T-cell (primary cell): ENCODE measurements at regions not wholly inside any gene's neighbourhood (a gene's known extent, or its start where the extent isn't known, plus 50 kb on each side); places are given as distances from the start of the nearest gene placed in this dataset.

Experiments
- ATAC-seq, 4 experiments: fragments of 200-7000 bp in 3 of 4; fragments of 150-1000 bp in 1 of 4; cut with Tn5 transposase; replicated peaks in 1 of 4; 1 replicate in 3 of 4; 2 replicates in 1 of 4; pipeline ENCODE4 v1.10.0; 2021; ENCODE audit warnings: moderate library complexity in 3 of 4, mild to moderate bottlenecking in 2 of 4, moderate number of reproducible peaks in 1 of 4
- CTCF ChIA-PET, 2 donors: fragments of 300-600 bp; sonication (Branson Sonifier 250); formaldehyde crosslinking; loops; one replicate each; lab custom pipeline; 2022; ENCODE audit warnings: antibody characterized with exemption in 2 of 2; lab: Charles Lee
- POLR2A ChIA-PET, 2 donors: fragments of 300-600 bp; sonication (Branson Sonifier 250); formaldehyde crosslinking; loops; one replicate each; lab custom pipeline; 2022; ENCODE audit warnings: antibody characterized with exemption in 2 of 2; lab: Charles Lee
- DNase-seq, 35 experiments: peaks; one replicate each; pipeline versions ENCODE4 v3.0.0 to v3.0.0-alpha.2; 2013 to 2023
- H3K27ac ChIP-seq: one replicate; pipeline ENCODE4 v1.5.1; 2013; ENCODE audit warnings: low read length
- H3K27me3 ChIP-seq, 2 experiments: replicated peaks in 1 of 2; 1 replicate in 1 of 2; 2 replicates in 1 of 2; pipeline versions ENCODE4 v1.6.1 to v1.7.0; 2013; ENCODE audit warnings: low read length in 1 of 2, mixed read lengths in 1 of 2; ENCODE audit not compliant: control insufficient read depth in 2 of 2, insufficient read depth in 2 of 2; ENCODE audit errors: extremely low read depth in 1 of 2
- H3K36me3 ChIP-seq, 2 donors: 1 replicate in 1 of 2; 2 replicates in 1 of 2; pipeline versions ENCODE4 v1.6.1 to v1.7.0; 2013; ENCODE audit warnings: low read length in 1 of 2; ENCODE audit not compliant: control insufficient read depth in 2 of 2, insufficient read depth in 1 of 2; ENCODE audit errors: extremely low read depth in 1 of 2
- H3K4me1 ChIP-seq, 2 experiments: 1 replicate in 1 of 2; 2 replicates in 1 of 2; pipeline versions ENCODE4 v1.6.1 to v1.7.0; 2013; ENCODE audit warnings: low read length in 2 of 2, mixed read lengths in 1 of 2; ENCODE audit not compliant: insufficient read depth in 2 of 2, control insufficient read depth in 1 of 2; ENCODE audit errors: extremely low read depth in 1 of 2
- H3K4me3 ChIP-seq, 2 donors: 1 replicate in 1 of 2; 2 replicates in 1 of 2; pipeline versions ENCODE4 v1.5.1 to v1.7.0; 2013; ENCODE audit warnings: mild to moderate bottlenecking in 2 of 2, low read length in 1 of 2, moderate library complexity in 1 of 2; ENCODE audit not compliant: control insufficient read depth in 1 of 2; ENCODE audit errors: extremely low read depth in 1 of 2
- H3K9me3 ChIP-seq: 2 replicates; pipeline ENCODE4 v1.7.0; 2013
- H3K27ac Mint-ChIP-seq, 2 donors: one replicate each; pipeline ENCODE4 v1.8.0; 2020 to 2021; ENCODE audit warnings: mild to moderate bottlenecking in 2 of 2, mixed read lengths in 2 of 2
- H3K27me3 Mint-ChIP-seq, 2 donors: one replicate each; pipeline ENCODE4 v1.8.0; 2021 to 2022; ENCODE audit warnings: mixed read lengths in 2 of 2
- H3K36me3 Mint-ChIP-seq: one replicate; pipeline ENCODE4 v1.8.0; 2021; ENCODE audit warnings: mixed read lengths
- H3K4me1 Mint-ChIP-seq, 3 donors: one replicate each; pipeline ENCODE4 v1.8.0; 2020 to 2022; ENCODE audit warnings: mixed read lengths in 3 of 3, mild to moderate bottlenecking in 1 of 3
- H3K4me3 Mint-ChIP-seq, 3 donors: one replicate each; pipeline ENCODE4 v1.8.0; 2020 to 2022; ENCODE audit warnings: mild to moderate bottlenecking in 3 of 3, mixed read lengths in 3 of 3, moderate library complexity in 3 of 3
- H3K9me3 Mint-ChIP-seq, 3 donors: one replicate each; pipeline ENCODE4 v1.8.0; 2020 to 2022; ENCODE audit warnings: mixed read lengths in 3 of 3
- WGBS: methylation state at CpG from one replicate; pipeline ENCODE4 v1.1.5; 2013; ENCODE audit warnings: missing lambda C conversion rate; ENCODE audit not compliant: insufficient coverage; 5-methylcytosine and 5-hydroxymethylcytosine counted together

DNA sequence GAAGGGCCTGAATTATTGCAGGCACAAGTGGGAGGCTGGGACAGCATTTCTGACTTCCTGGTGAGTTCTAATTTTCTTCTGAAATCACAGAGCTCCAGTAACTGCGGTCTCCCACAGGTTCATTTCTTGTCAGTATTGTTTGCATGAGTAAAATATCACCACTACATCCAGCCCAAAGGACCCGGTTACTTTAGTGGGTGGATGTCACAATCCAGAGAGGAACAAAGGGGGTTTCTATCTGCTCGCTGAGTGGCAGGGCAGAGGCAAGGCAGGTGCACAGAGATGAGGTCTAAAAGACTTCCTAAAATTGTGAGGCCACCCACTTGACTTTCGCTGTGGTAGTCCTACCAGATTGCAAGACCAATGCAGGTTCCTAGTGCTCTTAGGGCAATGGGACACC is 800.4 kb upstream of the ID2 start:
- H3K9me3 ChIP-seq, result no peaks in the 10 kb centered on the region

GRCh38 chr2:7882296-7882695 is 799.6 kb upstream of the ID2 start:
- ATAC-seq (no peak), DNase-seq (no peak)
- Histone ChIP-seq H3K4me3 (no peak overlapping the region), H3K36me3 (no peaks in the 10 kb centered on the region), H3K27ac (no peak overlapping the region), H3K4me1 (no peaks in the 10 kb centered on the region), H3K9me3 (no peaks in the 10 kb centered on the region), H3K27me3 (no peaks in the 10 kb centered on the region)
- POLR2A ChIA-PET, result no interaction called here
- CTCF ChIA-PET, result no interaction called here
- Mint-ChIP-seq H3K27ac (no peak overlapping the region), H3K27me3 (no peaks in the 10 kb centered on the region), H3K4me1 (no peaks in the 10 kb centered on the region), H3K9me3 (no peaks in the 10 kb centered on the region), H3K4me3 (no peak overlapping the region), H3K36me3 (no peaks in the 10 kb centered on the region)

More for the DNA sequence above, 800.4 kb upstream of the ID2 start:
- Mint-ChIP-seq H3K4me1 (no peaks in the 10 kb centered on the region), H3K4me3 (no peak overlapping the region), H3K36me3 (no peaks in the 10 kb centered on the region), H3K27ac (no peak overlapping the region), H3K27me3 (no peaks in the 10 kb centered on the region), H3K9me3 (no peaks in the 10 kb centered on the region)
- DNase-seq (no peak), ATAC-seq (no peak)
- ChIA-PET POLR2A (no interaction called here), CTCF (interaction anchor here in 1 of 2 donors (0.5 kb wide), 1 partner anchor 35 kb away, joined by 3 read pairs; no protein-coding TSS in a partner anchor)
- 70% methylated on average over 1 of the region's 4 CpGs for WGBS
- Histone ChIP-seq H3K27ac (no peak overlapping the region), H3K4me3 (no peak overlapping the region), H3K4me1 (no peaks in the 10 kb centered on the region), H3K36me3 (no peaks in the 10 kb centered on the region), H3K27me3 (no peaks in the 10 kb centered on the region)

DNA sequence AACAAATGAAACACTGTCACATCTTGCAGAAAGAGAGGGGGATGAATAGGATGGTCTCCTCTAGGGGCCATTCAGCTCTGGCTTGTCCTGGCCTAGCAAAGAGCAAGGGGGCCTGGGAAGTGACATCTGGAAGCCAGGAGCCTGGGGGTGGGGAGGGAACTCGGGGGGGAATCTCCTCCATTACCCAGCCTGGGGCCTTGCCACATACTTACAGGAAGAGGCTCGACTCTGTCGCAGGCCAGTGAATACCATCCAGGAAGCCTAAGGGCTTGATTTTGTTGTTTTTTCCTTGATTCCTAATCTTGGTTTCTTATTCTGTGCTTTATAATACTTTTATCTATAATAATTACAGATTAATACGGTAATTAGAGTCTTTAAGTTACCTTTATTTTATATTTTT is 797.5 kb upstream of the ID2 start:
- H3K4me1 Mint-ChIP-seq, result no peaks in the 10 kb centered on the region

DNA sequence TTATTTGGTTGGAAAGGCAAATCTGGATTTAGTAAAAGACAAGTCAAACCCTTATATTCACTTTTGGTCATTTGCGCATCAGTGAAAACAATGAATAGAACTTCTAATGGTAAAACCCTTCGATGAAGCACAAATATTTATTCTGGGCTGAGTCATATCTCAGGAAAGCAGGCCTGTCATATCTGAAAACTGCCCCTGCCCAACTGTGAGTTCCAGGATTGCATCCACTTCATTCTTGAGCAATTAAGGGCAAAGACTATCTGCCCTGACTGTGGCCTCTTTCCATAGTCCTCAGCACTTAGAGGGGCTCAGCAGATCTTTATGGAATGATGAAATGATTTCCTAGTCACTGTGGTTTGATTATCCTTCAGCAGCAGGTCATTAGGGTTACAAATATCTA is 795.2 kb upstream of the ID2 start:
- Histone ChIP-seq H3K27ac (no peak overlapping the region), H3K9me3 (no peaks in the 10 kb centered on the region), H3K4me3 (no peak overlapping the region), H3K4me1 (no peaks in the 10 kb centered on the region), H3K36me3 (no peaks in the 10 kb centered on the region), H3K27me3 (no peaks in the 10 kb centered on the region)
- Mint-ChIP-seq H3K27ac (no peak overlapping the region), H3K9me3 (no peaks in the 10 kb centered on the region), H3K27me3 (no peaks in the 10 kb centered on the region), H3K36me3 (no peaks in the 10 kb centered on the region), H3K4me1 (no peaks in the 10 kb centered on the region), H3K4me3 (no peak overlapping the region)
- 70% methylated on average over 2 of the region's 2 CpGs for WGBS
- ATAC-seq (no peak), DNase-seq (no peak)
- ChIA-PET POLR2A (no interaction called here), CTCF (no interaction called here)

More for the DNA sequence above, 797.5 kb upstream of the ID2 start:
- H3K4me3 ChIP-seq, result no peak overlapping the region
- H3K36me3 ChIP-seq, result no peaks in the 10 kb centered on the region
- no peak overlapping the region for H3K27ac Mint-ChIP-seq
- ChIA-PET POLR2A (interaction anchor here in 1 of 2 donors (0.8 kb wide), 1 partner anchor 10 kb away, joined by 4 read pairs; no protein-coding TSS in a partner anchor), CTCF (no interaction called here)
- no peaks in the 10 kb centered on the region for H3K4me1 ChIP-seq
- H3K27ac ChIP-seq, result no peak overlapping the region
- no peaks in the 10 kb centered on the region for H3K9me3 Mint-ChIP-seq
- H3K27me3 Mint-ChIP-seq, result no peaks in the 10 kb centered on the region
- no peak overlapping the region for H3K4me3 Mint-ChIP-seq
- no peak for ATAC-seq
- no peaks in the 10 kb centered on the region for H3K9me3 ChIP-seq
- H3K27me3 ChIP-seq, result no peaks in the 10 kb centered on the region
- no CpG with 5 or more reads among the region's 4 CpGs for WGBS
- no peak for DNase-seq
- H3K36me3 Mint-ChIP-seq, result no peaks in the 10 kb centered on the region

DNA sequence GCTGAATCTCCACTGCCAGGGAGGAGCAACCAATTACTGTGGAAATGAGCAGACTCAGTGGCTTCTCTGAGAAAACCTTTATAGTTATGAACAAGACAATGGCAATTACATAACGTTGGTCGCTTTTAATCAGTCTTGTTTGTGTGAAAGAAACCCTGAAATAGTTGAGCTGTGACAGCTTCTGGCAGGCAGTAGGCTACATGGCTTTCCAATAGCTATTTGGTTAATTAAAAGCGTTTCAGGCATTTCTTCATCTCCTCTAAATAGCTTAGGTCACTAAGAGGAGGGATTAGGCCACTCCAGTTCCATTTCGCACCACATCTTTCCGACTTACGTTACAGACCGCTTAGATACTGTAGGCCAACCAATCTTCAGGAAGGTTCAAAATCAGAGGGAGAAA is 794.4 kb upstream of the ID2 start:
- CTCF ChIA-PET, result no interaction called here
- Histone ChIP-seq H3K9me3 (no peaks in the 10 kb centered on the region), H3K27ac (no peak overlapping the region), H3K27me3 (no peaks in the 10 kb centered on the region), H3K4me1 (no peaks in the 10 kb centered on the region), H3K36me3 (no peaks in the 10 kb centered on the region), H3K4me3 (no peak overlapping the region)
- ATAC-seq (no peak), DNase-seq (no peak)
- no peaks in the 10 kb centered on the region for H3K36me3 Mint-ChIP-seq
- no peak overlapping the region for H3K27ac Mint-ChIP-seq
- no peaks in the 10 kb centered on the region for H3K27me3 Mint-ChIP-seq
- POLR2A ChIA-PET, result no interaction called here
- H3K4me3 Mint-ChIP-seq, result no peak overlapping the region
- H3K4me1 Mint-ChIP-seq, result no peaks in the 10 kb centered on the region
- H3K9me3 Mint-ChIP-seq, result no peaks in the 10 kb centered on the region
- no CpG with 5 or more reads among the region's 7 CpGs for WGBS

GRCh38 chr2:7888876-7889275 is 793.0 kb upstream of the ID2 start:
- Histone ChIP-seq H3K27ac (no peak overlapping the region), H3K36me3 (no peaks in the 10 kb centered on the region), H3K27me3 (no peaks in the 10 kb centered on the region), H3K4me1 (no peaks in the 10 kb centered on the region), H3K9me3 (no peaks in the 10 kb centered on the region), H3K4me3 (no peak overlapping the region)
- ATAC-seq, result no peak
- ChIA-PET CTCF (no interaction called here), POLR2A (no interaction called here)
- no CpG with 5 or more reads among the region's 4 CpGs for WGBS
- H3K27ac Mint-ChIP-seq, result no peak overlapping the region
- H3K4me3 Mint-ChIP-seq, result no peak overlapping the region
- no peak for DNase-seq
- no peaks in the 10 kb centered on the region for H3K27me3 Mint-ChIP-seq
- H3K36me3 Mint-ChIP-seq, result no peaks in the 10 kb centered on the region
- no peaks in the 10 kb centered on the region for H3K4me1 Mint-ChIP-seq
- no peaks in the 10 kb centered on the region for H3K9me3 Mint-ChIP-seq

DNA sequence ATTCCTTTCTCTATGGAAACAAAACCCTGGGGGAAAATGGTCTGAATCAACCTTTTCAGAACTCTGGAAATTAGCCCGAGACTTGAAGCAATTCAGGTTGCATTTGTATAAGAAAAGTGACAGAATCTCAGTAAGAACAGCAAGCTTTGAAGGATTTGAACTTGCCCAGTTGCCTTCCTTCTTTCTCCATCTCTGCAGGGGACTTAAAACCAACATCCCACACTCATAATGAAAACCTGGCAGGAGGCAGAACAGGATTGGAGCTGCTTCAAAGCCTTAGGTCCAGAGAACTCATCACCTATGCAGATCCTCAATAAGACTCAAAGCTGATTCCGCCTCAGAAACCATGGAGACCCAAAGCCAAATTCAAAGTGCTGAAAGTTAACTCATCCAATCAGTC is 790.5 kb upstream of the ID2 start:
- Mint-ChIP-seq H3K4me3 (no peak overlapping the region), H3K27me3 (no peaks in the 10 kb centered on the region), H3K36me3 (no peaks in the 10 kb centered on the region), H3K4me1 (no peaks in the 10 kb centered on the region), H3K27ac (no peak overlapping the region), H3K9me3 (no peaks in the 10 kb centered on the region)
- ATAC-seq (no peak), DNase-seq (no peak)
- POLR2A ChIA-PET, result no interaction called here
- peaks cover 0 to 3% of the 10 kb centered on the region in 2 experiments for H3K27me3 ChIP-seq
- no peaks in the 10 kb centered on the region for H3K4me1 ChIP-seq
- H3K9me3 ChIP-seq, result no peaks in the 10 kb centered on the region
- no peaks in the 10 kb centered on the region for H3K36me3 ChIP-seq
- no peak overlapping the region for H3K27ac ChIP-seq
- no CpG with 5 or more reads among the region's 2 CpGs for WGBS
- CTCF ChIA-PET, result no interaction called here
- no peak overlapping the region for H3K4me3 ChIP-seq
